Globus pallidus (tissue), 1 donor: ENCODE measurements at regions not wholly inside any gene's neighbourhood (a gene's known extent, or its start where the extent isn't known, plus 50 kb on each side); places are given as distances from the start of the nearest gene placed in this dataset.

ENCODE experiments used
- DNase-seq: peaks from one replicate; pipeline ENCODE4 v3.0.0-alpha.2; 2015; ENCODE audit warnings: low spot score

DNA sequence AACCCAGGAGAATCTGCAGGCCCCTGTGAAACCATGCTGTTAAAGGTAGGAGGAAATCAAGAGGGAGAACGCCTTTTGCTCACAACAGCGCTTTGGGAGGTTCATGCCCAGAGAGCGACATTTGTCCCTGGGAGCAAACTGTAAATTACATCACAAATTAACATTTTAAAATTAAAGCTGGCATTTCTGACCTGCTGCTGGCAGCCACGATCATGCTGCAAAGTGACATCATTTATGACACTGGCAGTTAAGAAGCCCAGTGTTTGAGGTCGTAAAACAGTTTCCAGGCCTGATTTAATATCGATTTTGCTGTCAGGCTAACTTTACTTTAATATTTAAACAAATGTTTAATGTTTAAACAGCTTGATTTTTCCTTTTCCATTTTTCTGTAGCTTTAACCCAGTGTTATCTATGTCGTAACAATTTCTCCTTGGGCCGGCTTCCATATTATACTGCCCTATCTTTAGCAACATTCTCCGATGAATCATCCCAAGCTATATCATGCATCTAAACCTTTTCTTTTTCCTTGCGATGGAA is 86.5 kb upstream of the NPVF start:
- DNase-seq, result no peak

DNA sequence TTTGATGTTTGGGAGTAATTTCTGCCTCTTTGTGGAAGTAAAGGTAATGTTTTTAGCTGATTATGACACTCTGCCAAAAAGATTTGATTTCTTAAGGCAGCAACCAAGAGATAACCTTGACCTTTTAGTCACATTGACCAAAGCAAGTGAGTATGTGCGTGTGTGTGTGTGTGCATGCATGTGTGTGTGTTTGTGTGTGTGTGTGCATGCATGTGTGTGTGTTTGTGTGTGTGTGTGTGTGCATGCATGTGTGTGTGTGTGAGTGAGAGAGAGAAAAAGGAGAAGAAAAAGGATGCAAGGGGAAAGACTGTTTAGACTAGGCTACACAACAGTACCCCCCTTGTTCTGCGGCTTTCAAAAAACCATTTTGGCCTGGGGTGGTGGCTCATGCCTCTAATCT is 88.1 kb upstream of the NPVF start:
- no peak for DNase-seq

DNA sequence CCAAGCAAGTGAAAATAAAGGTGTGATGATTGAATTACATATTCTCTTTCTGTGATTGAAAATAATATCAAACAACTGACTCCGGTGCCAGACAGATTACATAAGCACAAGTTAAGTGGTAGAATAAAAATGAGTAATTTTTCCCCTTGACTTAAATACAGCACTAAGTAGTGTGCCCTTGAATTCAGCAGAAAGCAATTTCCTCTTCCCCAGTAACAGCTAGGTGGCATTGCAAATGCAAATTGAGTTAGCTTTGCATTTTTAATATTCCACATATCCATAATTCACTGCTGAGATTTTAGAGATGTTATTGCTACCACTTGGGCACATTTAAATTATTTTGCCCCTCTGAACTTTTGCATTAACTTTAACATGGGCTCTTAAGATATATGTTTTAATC is 89.8 kb upstream of the NPVF start:
- DNase-seq, result no peak

DNA sequence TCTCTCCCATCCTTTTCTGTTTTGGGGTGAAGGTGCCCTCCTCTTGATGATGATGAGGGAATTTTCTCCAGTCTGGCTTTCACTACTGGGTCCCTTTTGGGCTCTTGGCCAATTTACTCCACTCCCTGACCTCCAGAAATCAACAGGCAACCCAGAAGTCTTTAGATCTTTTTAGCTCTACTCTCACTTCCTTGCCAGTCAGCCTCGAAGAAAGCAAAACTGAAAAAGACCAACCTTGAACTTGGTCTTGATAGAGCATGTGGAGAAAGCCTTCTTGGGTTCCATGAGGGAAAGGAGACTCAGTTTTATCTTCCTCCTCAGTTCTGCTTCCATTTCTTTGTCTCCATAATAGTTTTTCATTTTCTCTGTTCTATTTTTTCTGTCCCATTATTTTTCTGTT is 91.4 kb upstream of the NPVF start:
- DNase-seq, result no peak

DNA sequence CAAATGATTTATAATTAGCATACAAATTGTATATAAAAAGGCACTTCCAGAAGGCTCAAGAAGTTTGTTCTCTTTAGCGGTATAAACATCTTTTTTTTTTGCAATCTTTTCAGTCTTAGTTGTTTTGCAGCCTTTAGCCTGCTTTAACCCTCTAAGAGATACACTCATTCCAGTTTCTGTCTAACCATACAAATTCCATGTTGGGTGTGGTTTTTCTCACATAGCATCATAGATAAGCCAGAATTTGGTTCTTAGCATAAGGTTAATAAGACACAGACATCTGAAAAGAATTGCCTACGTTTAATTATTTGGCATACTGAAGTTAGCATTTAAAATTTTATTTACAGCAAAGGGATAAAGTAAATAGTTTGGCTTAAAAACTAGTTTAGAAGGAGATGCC is 92.5 kb upstream of the NPVF start:
- no peak for DNase-seq

DNA sequence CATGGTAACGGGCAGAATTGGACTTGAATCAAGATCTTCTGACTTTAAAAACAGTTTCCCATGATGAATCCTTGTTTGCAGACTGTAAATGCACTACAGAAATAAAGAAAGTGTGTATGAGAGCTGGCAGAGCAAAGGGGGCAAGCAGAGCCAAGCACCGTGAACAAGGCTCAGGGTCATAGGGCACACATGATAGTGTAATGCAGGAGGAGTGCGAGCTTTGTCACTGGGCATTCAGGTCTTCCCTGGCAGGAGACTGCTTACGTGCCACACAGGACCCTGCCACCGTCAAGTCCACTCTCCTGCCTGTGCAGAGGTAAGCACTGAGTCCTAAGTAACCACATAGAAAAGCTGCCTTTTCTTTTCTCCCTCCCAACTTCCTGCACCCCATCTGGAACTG is 93.1 kb upstream of the NPVF start:
- no peak for DNase-seq

DNA sequence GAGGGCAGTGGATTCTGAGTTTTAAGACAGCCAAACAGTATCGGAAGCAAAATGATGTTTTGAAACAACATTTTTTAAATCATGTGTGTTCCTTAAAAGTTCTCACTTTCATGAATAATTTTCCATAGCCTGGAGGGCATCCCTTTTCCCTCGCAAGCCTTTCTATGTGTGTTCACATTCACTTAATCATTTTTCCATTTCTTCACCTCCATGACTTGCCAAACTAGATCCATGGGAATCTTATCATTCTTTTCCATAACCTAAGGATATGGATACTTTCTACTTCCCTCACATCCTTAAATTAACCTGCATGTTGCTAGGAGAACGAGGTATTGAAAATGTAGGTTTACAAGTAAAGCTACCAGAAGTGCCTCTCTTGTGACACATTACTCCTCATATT is 94.2 kb upstream of the NPVF start:
- no peak for DNase-seq

DNA sequence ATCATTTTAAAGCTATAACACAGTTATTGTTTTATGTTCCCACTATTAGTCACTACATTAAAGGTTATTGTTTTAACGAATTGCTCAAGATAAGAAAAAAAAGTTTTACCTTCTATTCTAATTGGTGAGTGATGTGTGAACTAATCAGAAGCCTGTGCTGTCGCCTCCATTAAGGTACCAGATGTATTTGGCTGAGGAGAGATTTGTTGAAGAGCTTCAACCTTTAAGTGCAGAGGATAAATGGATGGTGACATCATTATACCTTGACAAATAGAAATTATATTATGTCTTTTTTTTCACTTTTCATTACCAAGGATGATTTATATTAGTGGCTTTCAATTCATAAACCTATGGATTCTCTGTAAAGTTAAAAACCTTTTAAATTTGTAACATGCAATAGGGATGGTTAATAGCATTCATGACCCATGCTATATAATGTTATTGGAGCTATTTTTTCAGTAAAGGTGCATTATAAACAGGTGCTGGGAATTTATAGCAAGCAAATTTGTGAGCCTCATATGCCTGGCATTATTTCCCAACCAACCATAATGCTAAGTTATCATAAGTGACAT is 97.0 kb upstream of the NPVF start:
- no peak for DNase-seq

DNA sequence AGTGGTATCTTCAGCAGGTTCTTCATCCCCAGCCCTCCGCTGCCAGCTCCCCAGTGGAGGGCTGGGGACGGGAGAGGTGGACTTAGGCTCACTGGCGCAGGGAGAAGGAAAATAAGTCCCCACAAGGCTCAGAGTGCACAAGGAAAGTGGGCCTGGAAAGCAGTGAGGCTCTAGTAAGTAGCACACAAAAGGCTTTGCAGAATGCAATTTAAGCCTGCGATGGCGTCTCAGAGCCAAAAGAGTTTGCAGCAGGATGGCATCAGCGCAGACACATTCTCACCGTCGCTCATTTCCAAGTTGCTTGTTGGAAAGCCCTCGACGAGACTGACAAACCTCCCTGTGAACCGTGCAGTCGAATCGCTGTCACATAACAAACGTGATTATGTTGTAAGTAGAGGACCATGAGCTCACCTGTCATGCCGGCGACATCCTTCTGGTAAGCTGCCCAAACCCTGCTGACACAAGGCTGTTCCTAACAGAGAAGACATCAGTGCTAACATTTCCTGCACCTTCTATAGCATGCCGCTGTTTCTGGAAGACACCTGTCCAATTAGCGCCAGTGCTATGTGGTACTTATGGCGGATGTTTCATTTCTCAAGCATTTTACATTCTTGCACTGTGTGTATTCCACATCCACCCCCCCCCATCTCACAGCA is 98.3 kb upstream of the NPVF start:
- DNase-seq, result no peak

DNA sequence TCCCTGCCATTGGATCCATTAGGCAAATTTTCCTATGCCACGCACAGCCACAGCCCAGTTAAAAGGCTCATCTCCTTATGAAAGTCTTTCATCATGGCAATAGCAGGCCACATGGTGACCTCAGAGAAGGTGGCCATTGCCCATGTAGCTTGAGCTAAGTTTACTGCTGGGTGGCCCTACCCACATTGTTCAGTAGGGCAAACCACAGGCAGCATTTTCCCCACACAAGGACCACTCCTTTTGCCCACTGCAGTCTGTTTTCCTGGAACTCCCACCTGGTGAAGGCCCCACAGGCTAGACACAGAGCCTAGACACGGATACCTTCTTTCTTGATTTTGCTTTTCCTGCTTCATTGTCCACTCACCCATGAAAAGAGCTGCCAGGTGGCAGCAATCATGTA is 101.5 kb upstream of the NPVF start:
- no peak for DNase-seq

DNA sequence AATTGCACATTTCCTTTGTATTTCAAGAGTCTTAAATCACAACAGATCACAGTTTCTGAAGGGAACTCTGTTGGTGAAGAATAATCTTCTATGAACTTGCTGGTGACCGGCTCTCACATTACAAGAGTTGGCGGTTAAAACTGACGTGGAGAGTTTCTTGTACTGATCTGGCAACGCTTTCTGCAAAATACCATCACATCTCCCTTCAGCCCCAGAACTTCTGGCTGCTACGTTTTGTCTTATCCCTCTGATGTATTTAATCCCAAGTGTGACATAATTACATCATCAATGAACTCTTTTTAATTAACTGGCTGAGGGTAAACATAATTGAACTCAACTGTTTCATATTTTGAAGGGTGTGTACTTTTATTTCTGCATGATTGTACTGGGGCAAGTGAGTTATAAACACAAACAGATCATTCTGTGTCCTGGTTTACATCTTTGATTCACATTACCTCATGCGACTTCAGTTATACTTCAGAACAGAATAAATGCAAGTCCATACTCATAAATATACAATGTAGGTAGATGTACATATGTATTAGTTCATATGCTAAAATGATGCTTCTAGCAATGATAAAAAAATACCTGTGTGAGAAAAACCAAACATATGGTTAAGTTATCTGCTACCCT is 105.1 kb upstream of the NPVF start:
- DNase-seq, result no peak

DNA sequence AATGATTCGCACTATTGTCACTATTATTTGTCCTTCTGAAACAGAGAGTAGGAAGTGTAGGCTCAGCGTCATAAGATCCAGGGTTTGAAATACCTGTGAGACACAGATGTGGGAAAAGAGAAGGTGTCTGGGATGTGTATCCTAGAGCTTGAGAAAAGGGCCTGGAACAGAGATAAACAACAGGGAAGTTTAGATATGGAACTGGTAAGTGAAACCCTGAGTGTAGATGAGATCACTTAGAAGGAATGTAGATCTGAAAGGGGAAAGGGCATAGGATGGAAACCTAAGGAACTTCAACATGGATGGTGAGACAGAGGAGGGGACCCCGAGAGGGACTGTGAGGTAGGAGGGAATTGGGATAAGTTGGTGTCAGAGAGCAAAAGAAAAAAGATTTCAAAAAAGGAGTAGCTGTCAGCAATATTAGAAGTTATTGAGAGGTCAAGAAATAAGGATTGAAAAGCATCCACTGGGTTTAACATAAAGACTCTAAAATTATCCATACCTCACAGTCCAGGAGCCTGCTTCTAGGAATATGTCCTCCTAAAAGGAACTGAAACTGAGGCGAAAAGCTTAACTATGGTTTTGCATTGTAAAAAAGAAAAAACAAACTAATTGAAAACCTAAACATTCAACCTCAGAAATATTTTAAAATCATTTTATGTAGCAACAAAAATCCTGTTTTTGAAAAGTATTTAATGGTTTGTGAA is 119.2 kb upstream of the NPVF start:
- no peak for DNase-seq

DNA sequence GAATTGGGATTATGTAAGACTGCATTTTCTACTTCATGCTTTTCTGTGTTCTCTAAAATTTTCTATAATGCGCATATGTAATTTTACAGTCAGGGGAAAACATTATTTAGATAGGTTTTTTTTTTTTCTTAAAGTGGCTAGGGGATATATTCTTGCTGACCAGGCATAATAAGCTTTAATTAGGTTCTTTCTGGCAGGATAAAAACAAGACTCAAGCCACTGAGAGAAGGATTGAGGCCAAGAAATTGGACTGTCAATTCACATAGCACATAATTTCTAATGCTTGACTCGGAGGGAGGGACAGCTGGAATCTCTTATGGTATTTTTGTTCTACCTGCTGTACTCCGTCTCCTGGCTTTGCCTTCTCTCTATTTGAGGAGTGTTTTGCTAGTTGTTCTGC is 119.8 kb upstream of the NPVF start:
- DNase-seq, result no peak

DNA sequence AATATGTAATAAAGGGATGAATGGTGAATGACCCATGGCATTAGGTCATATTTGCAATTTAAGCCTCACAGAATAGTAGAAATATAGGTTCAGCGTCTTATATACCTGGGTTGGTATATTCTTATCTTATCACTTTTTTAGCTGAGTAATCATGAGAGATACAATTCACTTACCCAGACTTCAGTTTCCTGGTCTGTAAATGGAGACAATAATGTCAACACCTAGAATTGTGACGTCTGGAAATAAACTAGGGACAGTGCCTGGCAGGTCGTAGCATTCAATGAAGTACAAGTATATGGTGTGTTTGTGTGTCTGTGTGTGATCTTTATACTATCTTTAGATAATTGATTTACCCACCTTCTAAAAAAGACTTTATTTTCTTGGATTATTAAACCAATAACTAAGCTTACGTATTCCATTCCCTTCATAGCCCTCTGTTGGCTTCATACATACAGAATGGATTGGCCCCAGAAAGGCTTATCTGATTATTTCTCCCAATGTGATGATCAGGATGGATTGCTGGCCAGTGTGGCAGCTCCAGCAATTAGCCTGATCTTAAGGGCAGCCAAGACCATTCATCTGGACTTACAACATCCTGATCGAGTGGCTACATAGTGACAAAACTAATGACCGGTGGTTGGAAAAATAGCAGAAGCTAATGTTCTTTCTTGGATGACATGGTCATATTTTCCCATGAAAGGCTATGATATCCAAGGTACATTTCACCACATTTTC is 121.2 kb upstream of the NPVF start:
- no peak for DNase-seq

DNA sequence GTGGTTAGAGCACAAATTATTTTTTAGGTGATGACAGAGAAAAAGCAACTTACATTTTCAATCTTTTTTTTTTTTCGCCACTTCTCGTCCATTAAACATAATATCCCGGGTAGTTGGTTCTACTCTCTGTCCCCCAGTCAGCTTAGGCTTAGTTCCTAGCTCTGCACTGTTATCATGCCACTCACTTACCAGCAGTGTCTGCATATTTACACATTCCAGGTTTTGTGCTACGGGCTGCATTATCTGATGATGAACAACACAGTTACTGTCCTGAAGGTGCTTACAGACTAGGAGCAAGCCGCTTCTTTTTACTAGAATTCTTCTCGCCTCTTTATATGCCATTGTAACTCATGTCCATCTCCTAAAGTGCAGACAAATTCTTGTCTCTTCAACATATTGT is 121.8 kb upstream of the NPVF start:
- DNase-seq, result no peak

DNA sequence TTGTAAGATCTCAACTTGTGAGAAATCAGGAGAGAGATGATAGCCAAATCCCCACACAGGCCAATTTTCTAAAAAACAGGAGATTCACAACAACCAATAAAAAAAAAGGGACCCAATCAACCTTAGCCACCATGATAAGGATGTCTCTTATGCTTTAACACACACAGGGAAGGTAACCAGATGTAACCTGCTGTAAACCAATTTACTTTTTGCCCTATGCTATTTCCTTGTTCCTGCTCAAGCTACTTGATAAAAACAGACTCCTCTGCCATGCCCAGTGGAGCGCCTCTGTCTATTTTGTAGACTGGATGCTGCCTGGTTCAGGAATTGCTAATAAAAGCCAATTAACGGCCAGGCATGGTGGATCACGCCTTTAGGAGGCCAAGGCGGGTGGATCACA is 123.5 kb upstream of the NPVF start:
- DNase-seq, result no peak

DNA sequence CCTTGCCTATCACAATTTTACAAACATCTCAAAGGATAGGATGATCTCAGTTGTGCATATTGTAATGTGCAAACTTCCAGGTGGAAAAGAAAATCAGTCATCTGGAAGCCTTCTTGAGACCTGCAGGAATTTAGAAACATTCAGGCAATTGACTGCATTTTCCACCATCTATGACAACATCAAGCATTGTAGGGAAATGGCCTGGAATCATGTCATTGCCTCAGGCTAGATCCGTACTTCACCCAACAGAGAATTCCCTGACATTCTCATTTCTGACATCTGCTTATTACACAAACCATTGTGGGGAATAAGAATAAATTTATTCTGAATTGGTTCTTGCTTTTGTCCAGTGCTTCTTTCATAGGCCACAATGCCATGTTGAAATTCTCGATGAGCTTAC is 124.9 kb upstream of the NPVF start:
- no peak for DNase-seq

DNA sequence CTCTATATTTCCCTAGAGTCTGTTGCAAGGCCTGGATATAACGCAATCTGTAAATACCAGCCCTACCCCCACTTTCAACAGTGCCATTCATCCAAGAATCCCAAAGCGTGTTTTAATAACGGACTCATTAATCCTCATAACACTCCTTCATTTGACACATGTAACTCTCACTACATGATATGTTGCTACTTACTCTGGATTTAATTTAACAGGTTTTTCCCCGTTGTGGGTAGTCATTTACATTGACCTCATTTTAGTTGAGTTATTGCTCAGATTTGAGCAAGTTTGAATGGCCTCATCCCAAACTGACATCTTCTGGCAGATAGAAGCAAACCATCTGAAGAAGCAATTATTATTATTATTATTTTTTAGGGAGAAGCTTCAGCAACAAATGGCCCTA is 125.4 kb upstream of the NPVF start:
- DNase-seq, result no peak

DNA sequence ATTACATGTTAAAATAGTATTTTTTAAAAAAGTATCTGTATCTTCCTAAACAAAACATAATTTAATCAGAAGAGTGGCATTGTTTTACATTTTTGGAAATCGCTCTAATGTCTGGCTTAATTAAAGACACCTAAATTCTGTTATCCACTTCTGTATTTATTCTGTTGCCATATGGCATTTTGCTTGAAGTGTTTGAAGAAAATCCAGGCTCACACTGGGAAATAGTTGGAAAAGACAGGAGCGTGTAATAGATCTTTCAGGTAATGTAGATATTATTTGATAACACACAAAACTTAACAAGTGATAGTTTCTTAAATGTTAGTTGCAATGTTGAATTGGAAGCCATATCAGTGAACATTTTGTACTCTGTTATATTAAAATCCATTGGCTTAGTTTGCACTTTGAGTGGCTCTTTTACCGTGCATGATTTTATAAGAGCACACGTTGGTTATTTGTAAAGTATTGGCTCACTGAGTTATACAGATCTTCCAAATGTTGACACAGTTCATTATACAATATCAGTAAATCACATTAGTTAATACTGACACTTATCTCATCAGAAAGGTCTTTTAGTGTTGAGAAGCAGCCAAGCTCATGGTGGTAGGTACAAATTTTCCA is 128.4 kb upstream of the NPVF start:
- DNase-seq, result no peak

DNA sequence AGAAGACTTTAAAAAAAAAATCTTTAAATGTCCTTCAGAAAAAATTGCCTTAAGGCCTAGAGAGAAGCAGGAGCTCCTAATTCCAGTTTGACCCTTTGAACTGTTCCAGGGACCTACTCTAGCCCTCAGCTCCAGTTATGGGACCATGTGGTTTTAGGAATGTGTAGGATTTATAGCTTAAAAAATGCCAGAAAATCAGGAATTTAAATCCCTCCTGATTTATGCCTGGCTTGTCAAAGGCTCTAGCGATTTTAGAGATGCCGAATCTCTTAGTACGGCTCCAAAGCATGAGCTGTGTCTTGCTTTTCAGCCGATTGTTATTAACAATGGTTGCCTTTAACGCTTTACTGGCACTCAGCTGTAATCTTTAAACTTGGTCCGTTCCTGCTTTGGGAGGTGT is 130.6 kb upstream of the NPVF start:
- DNase-seq, result peak; percentile 33

DNA sequence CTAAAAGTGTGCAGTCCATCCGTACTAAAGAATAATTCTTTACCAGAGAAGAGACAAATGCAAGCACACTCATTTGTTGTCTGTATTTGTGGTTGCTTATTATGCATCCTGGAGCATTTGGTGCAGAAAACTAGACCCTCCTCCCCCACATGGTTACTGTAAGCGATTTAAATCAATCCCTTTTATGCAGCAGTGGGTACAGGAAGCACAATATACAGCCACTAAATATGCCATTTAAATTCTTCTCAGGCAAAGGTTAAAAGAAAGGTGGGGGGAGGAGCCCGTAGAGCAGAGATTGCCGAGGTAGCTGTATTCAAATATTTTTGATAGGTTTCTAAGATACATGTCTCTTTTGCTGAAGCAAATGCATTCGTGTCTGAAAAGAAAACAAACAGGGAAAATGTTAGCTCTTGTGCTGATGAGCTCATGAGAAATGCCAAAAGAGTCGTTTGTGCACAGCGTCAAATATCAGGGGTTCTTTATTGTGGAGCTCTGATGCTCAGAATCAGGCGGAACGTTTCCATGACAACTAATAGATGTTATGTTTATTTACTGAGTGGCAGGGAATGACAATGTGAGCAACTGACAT is 131.3 kb upstream of the NPVF start:
- DNase-seq, result peak; percentile 82

DNA sequence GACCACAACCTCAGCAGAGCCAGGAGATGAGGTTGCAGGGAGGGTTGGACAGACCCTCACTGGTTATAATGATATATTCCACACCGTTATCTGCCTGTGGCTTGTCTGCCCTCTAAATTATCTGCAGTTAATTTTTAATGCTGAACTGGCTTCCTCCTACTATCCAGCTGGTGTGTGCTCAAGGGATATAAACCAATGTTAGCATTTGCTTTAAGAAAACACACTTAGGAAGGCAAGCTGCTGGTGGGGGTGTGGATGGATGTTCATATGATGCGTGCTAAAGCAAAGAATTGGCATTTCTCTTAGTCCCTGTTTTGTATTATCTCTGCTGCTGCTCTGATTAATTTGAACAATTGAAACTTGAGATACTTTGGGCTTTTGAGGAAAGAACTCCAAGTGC is 132.2 kb upstream of the NPVF start:
- DNase-seq, result peak; percentile 8
